Lung (tissue), 11 donors: ENCODE measurements at regions not wholly inside any gene's neighbourhood (a gene's known extent, or its start where the extent isn't known, plus 50 kb on each side); places are given as distances from the start of the nearest gene placed in this dataset.

Experiments
- ATAC-seq: fragments of 200-7000 bp; cut with Tn5 transposase; one replicate; pipeline ENCODE4 v1.9.1; 2020; ENCODE audit warnings: moderate number of reproducible peaks; ENCODE audit not compliant: insufficient read depth, low FRiP score
- DNase-seq, 3 donors: peaks; one replicate each; pipeline ENCODE4 v3.0.0-alpha.2; 2013 to 2017
- H3K27ac ChIP-seq, 2 donors: one replicate each; pipeline ENCODE4 v1.5.1; 2013; ENCODE audit warnings: mild to moderate bottlenecking in 2 of 2, moderate library complexity in 2 of 2, control low read depth in 1 of 2, inconsistent platforms in 1 of 2, low read depth in 1 of 2, low read length in 1 of 2
- H3K27me3 ChIP-seq, 3 donors: one replicate each; pipeline ENCODE4 v1.5.1; 2013; ENCODE audit warnings: low read length in 2 of 3; ENCODE audit not compliant: control insufficient read depth in 3 of 3, insufficient read depth in 3 of 3
- H3K36me3 ChIP-seq, 4 donors: one replicate each; pipeline ENCODE4 v1.5.1; 2013; ENCODE audit warnings: low read length in 4 of 4, mild to moderate bottlenecking in 1 of 4, moderate library complexity in 1 of 4; ENCODE audit not compliant: control insufficient read depth in 4 of 4, insufficient read depth in 4 of 4
- H3K4me1 ChIP-seq, 5 donors: one replicate each; pipeline ENCODE4 v1.5.1; 2013; ENCODE audit warnings: low read length in 5 of 5, mild to moderate bottlenecking in 2 of 5, moderate library complexity in 1 of 5; ENCODE audit not compliant: control insufficient read depth in 5 of 5, insufficient read depth in 5 of 5
- H3K4me3 ChIP-seq: one replicate; pipeline ENCODE4 v1.5.1; 2013; ENCODE audit warnings: mild to moderate bottlenecking, control low read depth, moderate library complexity
- H3K9ac ChIP-seq, 2 donors: one replicate each; pipeline ENCODE4 v1.5.1; 2013; ENCODE audit warnings: low read length in 2 of 2, control low read depth in 1 of 2; ENCODE audit not compliant: insufficient read depth in 1 of 2
- H3K9me3 ChIP-seq, 4 donors: one replicate each; pipeline ENCODE4 v1.5.1; 2013; ENCODE audit warnings: low read length in 3 of 4, mild to moderate bottlenecking in 1 of 4, moderate library complexity in 1 of 4; ENCODE audit not compliant: control insufficient read depth in 4 of 4, insufficient read depth in 3 of 4
- WGBS, 2 donors: extraction: QIAGEN DNeasy Blood & Tissue Kit; methylation state at CpG; one replicate each; pipeline ENCODE4 v1.1.7; 2013; 5-methylcytosine and 5-hydroxymethylcytosine counted together
- TF ChIP-seq, protein P1 (sequence below): IDR thresholded peaks from 2 replicates; pipeline ENCODE4 v1.5.1; 2012; ENCODE audit warnings: mild to moderate bottlenecking; ENCODE audit errors: control extremely low read depth, extremely low read depth
- donor health status: control.
- donor health status: control.
- donor health status: Bipolar disorder and iron deficiency.
- donor health status: healthy.
- donor health status: DM: yes; HTN: yes; CAD: no.

GRCh38 chr2:171227066-171227782 lies 66.5 kb upstream of the TLK1 start:
- WGBS, 2 donors, result 89 to 93% methylated on average over 2 of the region's 2 CpGs
- Histone ChIP-seq H3K4me1 (no peaks in the 10 kb centered on the region), H3K4me3 (no peak overlapping the region), H3K27ac (no peak overlapping the region), H3K27me3 (no peaks in the 10 kb centered on the region), H3K9me3 (no peaks in the 10 kb centered on the region), H3K36me3 (no peaks in the 10 kb centered on the region), H3K9ac (no peak overlapping the region)
- ATAC-seq (no peak), DNase-seq (no peak)
- TF ChIP-seq, protein P1, sequence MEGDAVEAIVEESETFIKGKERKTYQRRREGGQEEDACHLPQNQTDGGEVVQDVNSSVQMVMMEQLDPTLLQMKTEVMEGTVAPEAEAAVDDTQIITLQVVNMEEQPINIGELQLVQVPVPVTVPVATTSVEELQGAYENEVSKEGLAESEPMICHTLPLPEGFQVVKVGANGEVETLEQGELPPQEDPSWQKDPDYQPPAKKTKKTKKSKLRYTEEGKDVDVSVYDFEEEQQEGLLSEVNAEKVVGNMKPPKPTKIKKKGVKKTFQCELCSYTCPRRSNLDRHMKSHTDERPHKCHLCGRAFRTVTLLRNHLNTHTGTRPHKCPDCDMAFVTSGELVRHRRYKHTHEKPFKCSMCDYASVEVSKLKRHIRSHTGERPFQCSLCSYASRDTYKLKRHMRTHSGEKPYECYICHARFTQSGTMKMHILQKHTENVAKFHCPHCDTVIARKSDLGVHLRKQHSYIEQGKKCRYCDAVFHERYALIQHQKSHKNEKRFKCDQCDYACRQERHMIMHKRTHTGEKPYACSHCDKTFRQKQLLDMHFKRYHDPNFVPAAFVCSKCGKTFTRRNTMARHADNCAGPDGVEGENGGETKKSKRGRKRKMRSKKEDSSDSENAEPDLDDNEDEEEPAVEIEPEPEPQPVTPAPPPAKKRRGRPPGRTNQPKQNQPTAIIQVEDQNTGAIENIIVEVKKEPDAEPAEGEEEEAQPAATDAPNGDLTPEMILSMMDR, result no peak

- no peak overlapping the region for H3K27ac ChIP-seq
- DNase-seq, result no peak
- no peak overlapping the region for H3K4me3 ChIP-seq
Observed at GRCh38 chr2:171226461-171226860, 65.8 kb upstream of the TLK1 start.

DNA sequence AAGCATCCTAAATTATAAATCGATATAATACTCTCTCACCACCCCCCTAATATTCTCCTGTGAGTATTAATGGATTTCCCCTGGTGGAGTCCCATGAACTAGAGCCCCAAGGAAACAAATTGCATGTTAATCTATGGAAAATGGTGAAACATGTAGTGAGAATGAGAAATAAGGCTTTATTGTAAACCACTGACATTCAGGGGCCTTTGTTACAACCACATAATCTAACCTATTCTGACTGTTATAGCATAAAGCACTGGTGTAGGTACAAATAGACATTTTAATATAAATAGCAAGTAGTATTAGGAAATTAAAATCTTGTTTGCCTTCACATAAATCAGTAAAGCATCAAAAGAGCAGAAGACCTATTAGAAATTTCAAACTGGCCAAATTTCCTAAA lies 65.3 kb upstream of the TLK1 start:
- Histone ChIP-seq H3K4me1 (no peaks in the 10 kb centered on the region), H3K27me3 (no peaks in the 10 kb centered on the region), H3K9ac (no peak overlapping the region), H3K9me3 (no peaks in the 10 kb centered on the region), H3K27ac (no peak overlapping the region), H3K36me3 (no peaks in the 10 kb centered on the region), H3K4me3 (no peak overlapping the region)
- ATAC-seq (no peak), DNase-seq (no peak)
- TF ChIP-seq, protein P1, result no peak
- WGBS, 2 donors, result 75 to 91% methylated on average over 1 of the region's 1 CpG

More at GRCh38 chr2:171226461-171226860, 65.8 kb upstream of the TLK1 start:
- H3K9me3 ChIP-seq, result no peaks in the 10 kb centered on the region
- no peak for ATAC-seq
- no peaks in the 10 kb centered on the region for H3K27me3 ChIP-seq
- no peaks in the 10 kb centered on the region for H3K36me3 ChIP-seq
- H3K4me1 ChIP-seq, result no peaks in the 10 kb centered on the region
- TF ChIP-seq, protein P1, result no peak
- H3K9ac ChIP-seq, result no peak overlapping the region
